ENCODE measurements at regions not wholly inside any gene's neighbourhood (a gene's known extent, or its start where the extent isn't known, plus 50 kb on each side); places are given as distances from the start of the nearest gene placed in this dataset.

DNA sequence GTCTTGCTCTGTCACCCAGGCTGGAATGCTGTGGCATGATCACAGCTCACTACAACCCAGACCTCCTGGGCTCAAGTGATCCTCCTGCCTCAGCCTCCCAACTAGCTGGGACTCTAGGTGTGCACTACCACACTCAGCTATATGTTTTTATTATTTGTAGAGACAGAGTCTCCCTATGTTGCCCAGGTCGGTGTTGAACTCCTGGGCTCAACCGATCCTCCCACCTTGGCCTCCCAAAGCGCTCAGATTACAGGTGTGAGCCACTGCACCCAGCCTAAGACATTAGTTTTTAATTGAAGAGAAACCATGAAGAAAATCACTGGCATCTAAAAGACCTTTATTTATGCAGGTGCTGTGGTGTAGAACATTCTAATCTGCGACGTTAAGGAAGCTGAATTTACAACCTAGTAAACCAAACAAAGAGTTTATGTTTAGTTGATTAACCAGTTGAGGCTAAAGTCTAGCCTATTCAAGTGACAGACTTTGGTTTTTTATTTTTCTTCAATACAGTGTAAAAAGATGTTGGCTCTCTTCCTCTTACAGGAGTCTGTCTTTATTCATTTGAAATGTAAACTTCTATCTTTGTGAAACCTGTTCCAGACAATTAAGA, 52.5 kb upstream of the NBL1 start:
- no peak for DNase-seq (ENCODE audit: low read depth)
- TF ChIP-seq CTCF (conservative IDR thresholded peaks at IDR 0.05; ENCODE audit: control insufficient read depth, insufficient read depth, low read depth, low read length), result no peak
- no peak overlapping the region for H3K4me3 ChIP-seq (ENCODE audit: control insufficient read depth, low read depth, low read length)

DNA sequence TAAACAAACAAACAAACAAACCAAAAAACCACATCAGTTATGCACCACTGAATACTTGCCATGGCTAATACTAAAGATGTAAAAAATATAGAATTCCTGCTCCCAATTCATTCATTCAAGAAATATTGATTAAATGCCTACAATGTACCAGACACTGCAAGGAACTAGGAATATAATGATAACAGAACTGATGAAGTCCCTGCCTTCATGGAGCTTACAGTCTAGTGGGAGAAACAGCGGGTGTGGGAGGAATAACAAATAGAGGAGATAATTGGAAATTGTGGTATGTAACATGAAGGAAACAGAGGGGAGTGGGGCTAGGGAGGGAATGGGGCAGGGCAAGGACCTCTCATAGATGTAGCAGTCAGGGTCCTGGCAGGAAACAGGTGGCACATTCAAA, 58.6 kb upstream of the NBL1 start:
- no peak for DNase-seq (ENCODE audit: low read depth)
- no peak overlapping the region for H3K4me3 ChIP-seq (ENCODE audit: control insufficient read depth, low read depth, low read length)
- no peak for TF ChIP-seq CTCF (conservative IDR thresholded peaks at IDR 0.05; ENCODE audit: control insufficient read depth, insufficient read depth, low read depth, low read length)

DNA sequence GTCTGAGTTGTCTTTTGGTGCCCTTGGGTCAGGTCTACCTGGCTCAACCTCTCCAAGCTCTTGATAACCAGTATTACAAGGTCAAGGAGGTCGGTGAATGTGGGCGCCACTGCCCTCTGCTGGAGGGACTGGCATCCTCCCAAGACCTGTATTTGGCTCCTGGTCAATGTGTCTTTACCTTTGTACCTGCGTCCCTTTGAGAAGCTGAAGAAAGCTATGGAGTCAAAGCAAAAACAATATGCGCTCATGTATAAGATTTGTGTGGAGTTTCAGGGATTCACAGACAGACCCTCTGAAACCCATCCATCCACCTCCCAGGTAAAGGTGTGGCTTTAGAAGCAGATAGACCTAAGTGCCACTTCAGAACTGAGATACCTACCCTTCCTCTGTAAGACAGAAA, 61.8 kb upstream of the NBL1 start:
- peak; percentile 37 for DNase-seq (ENCODE audit: low read depth)
- H3K4me3 ChIP-seq (ENCODE audit: control insufficient read depth, low read depth, low read length), result no peak overlapping the region
- TF ChIP-seq CTCF (conservative IDR thresholded peaks at IDR 0.05; ENCODE audit: control insufficient read depth, insufficient read depth, low read depth, low read length), result peak; percentile 63

- no peak for TF ChIP-seq CTCF (conservative IDR thresholded peaks at IDR 0.05; ENCODE audit: control insufficient read depth, insufficient read depth, low read depth, low read length)
- DNase-seq (ENCODE audit: low read depth), result no peak
- no peak overlapping the region for H3K4me3 ChIP-seq (ENCODE audit: control insufficient read depth, low read depth, low read length)
These were observed 62.7 kb upstream of the NBL1 start for GRCh38 chr1:19581381-19581780.

- DNase-seq (ENCODE audit: low read depth), result no peak
- TF ChIP-seq CTCF (conservative IDR thresholded peaks at IDR 0.05; ENCODE audit: control insufficient read depth, insufficient read depth, low read depth, low read length), result no peak
- no peak overlapping the region for H3K4me3 ChIP-seq (ENCODE audit: control insufficient read depth, low read depth, low read length)
These were observed 66.5 kb upstream of the NBL1 start for GRCh38 chr1:19577561-19577960.

- DNase-seq (ENCODE audit: low read depth), result peak; percentile 88
- no peak overlapping the region for H3K4me3 ChIP-seq (ENCODE audit: control insufficient read depth, low read depth, low read length)
- no peak for TF ChIP-seq CTCF (conservative IDR thresholded peaks at IDR 0.05; ENCODE audit: control insufficient read depth, insufficient read depth, low read depth, low read length)
These were observed 67.1 kb upstream of the NBL1 start for GRCh38 chr1:19577036-19577435.

DNA sequence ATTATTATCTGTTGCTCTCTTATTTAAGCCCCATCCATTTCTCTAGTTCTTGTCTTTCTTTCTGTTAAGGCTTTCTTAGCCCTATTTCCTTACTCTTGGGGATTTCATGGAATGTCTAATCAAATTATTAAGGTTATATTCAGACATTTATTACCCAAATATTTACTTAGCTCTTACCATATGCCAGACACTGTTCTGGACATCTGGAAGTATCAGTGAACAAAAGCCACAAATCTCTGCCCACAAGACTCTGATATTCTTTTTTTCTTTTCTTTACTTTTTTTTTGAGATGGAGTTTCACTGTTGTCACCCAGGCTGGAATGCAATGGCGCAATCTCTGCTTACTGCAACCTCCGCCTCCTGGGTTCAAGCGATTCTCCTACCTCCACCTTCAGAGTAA, 74.3 kb upstream of the NBL1 start:
- DNase-seq (ENCODE audit: low read depth), result no peak
- TF ChIP-seq CTCF (conservative IDR thresholded peaks at IDR 0.05; ENCODE audit: control insufficient read depth, insufficient read depth, low read depth, low read length), result no peak
- no peak overlapping the region for H3K4me3 ChIP-seq (ENCODE audit: control insufficient read depth, low read depth, low read length)
